Stimulated activated CD4-positive, alpha-beta T cell treated with anti-CD3 and anti-CD28 coated beads, Interleukin-1b, Interleukin-23, amount 100 ng/mL, for 4 hours (primary cell): ENCODE measurements at regions not wholly inside any gene's neighbourhood (a gene's known extent, or its start where the extent isn't known, plus 50 kb on each side); places are given as distances from the start of the nearest gene placed in this dataset.

Experiments
- DNase-seq, 2 donors: peaks; one replicate each; pipeline ENCODE4 v3.0.0-alpha.2; 2020; ENCODE audit warnings: low read depth in 2 of 2

DNA sequence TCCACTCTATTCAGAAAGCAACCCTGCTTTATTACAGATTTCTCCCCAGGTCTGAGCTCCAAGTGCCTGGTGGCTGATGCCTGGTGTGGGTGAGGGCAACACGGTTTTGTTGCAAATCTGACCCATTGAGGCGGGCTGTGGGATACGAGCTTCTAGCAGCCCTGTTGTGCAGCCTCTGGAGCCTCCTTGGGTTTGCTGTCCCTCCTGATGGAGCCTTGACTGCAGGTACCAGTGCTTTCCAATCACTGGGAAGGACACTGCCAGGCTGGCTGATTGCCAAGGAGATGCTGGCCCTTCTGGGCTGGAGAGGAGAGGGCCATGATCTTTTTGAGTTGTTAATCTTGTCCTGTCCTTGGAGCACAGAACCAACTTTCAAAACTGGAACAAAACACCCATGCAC, 151.0 kb upstream of the RGMA start:
- no peak for DNase-seq

DNA sequence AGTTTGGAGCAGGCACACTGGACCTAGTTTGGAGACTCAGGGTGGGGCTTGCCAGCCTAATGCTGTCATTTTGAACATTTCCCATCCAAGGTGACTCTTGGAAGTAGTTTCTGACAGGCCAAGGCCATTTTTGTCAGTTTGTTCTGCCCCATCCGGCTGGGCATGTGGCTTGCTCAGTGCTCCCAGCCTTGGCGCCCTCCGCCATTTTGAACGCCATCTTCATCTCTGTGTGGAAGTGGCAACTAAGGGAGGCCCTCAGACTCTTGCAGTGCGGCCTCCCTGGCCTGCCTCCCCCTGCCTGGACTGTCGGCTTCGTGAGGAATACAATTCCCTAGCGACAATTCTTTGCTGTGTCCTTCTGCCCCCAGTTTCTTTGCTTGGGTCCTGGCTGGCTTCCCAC, 150.6 kb upstream of the RGMA start:
- no peak for DNase-seq

DNA sequence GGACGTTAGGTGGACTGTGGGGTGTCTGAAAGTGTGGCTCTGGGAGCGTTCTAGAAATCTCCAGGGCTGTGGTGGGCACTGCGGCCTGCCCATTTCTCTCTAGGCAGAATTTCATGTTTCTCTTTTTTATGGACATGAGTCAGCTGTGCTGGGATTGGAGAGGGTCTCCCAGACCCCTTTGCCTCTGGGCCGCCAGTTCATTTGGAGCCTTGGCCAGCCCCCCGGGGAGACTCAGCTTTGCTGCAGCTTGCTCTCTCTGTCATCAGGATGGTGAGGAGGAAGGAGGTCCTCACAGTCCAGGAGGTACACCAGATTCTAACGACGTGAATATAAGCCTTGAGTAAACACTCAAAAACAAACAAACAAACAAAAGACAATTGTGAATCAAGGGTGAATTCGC, 149.6 kb upstream of the RGMA start:
- no peak for DNase-seq

DNA sequence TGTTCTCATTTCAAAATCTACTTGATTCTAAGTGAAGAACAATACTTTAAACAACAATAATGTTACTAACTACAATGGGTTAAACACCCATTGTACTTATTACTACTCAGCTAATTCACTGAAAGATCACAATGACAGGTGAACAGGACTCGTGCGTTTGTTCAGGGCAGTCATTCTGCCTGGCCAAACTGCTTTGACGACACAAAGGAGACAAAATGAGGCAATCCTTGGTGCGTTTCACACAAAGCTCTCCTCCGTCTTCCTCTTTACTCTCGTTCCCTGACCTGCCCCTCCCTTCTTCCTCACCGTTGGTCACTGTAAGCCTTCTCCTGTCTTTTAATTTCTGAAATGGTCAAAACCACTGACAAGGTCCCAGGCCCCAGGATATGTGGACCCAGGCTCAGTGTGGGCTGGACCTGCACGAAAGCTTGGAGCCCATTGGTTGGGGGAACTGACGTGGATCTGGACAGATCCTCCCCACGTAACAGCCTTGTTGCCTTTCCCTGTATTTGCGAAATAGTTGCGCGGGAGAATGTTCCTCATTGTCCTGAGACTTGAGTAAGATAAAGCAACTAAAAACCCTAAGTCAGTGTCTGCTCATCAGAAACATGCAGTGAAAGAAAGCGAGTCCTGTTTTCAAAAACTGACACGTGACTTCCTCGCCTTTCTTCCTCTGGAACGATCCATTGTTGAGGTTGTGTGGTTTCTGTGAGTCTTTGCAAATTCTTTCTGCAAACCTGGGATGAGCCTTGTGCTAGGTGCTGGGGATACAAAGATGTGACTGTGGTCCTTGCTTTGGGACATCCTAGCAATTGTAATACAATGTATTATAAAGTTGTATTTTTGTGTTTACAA, 147.1 kb upstream of the RGMA start:
- DNase-seq, result no peak

DNA sequence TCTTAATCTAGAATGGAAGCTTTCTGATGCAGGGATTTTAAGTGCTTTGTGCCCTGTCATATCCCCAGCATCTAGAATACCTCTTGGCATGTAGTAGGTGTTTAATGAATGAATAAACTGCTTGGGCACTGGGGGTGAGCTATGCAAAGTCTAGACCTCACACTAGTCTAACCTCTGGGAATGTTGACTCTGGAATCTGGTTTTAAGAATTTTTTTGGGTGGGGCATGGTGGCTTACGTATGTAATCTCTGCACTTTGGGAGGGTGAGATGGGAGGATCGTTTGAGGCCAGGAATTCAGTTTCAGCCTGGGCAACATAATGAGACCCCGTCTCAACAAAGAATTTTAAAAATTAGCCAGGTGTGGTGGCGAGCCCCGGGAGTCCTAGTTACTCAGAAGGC, 146.3 kb upstream of the RGMA start:
- DNase-seq, result no peak

DNA sequence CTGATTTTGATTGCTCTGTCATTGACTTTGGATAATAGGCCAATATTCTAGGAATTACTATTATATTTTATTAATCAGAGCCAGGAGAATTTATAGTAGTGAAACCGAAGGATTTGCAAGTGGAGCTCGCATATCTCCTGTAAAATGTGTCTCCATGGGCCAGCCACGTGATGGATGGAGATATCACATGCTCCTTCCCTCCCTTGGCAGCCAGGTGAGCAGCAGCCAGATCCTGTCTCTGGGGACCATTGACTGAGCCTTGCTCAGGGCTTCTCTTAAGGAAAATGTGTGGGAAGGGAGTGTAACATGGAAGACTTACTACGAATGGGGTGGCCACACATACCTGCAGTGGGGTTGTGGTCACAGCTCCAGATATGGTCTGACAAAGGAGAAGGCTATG, 144.7 kb upstream of the RGMA start:
- DNase-seq, result no peak

DNA sequence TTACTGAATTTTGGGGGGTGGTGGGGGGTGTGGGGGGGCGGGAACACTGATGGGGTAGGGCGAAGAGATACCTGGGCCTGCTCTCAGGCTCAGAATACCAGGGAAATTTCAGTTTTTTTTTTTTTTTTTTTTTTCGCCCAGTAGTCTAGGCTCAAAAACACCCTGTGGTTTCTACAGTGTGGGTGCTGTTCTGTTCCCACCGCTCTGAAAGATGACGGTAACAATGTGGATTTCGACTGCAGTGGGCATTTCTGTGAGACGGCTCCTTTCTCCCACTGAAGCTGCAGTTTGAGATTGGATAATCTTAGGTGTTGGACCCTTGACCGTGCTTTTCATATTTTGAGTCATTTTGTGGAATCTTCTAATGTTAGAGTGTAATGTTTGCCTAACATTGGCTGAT, 143.8 kb upstream of the RGMA start:
- DNase-seq, result no peak

DNA sequence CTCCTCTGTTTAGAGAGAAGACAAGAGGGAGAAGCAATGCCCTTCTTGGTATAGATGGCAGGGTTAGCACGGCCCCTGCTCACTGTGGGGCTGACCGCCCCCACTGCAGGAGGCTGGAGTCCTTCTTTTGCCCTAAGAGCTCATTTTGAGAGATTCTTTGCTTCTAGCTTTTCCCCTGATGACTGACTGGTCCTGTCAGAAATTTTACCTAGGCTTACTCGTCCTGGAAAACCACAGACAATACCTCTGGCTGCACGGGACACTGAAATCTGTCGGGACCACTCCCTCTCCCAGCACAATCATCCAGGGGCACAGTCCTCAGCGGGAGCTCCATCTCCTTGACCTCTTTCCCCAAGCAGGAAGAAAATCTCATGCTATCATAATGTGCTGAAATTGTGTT, 143.0 kb upstream of the RGMA start:
- DNase-seq, result no peak

DNA sequence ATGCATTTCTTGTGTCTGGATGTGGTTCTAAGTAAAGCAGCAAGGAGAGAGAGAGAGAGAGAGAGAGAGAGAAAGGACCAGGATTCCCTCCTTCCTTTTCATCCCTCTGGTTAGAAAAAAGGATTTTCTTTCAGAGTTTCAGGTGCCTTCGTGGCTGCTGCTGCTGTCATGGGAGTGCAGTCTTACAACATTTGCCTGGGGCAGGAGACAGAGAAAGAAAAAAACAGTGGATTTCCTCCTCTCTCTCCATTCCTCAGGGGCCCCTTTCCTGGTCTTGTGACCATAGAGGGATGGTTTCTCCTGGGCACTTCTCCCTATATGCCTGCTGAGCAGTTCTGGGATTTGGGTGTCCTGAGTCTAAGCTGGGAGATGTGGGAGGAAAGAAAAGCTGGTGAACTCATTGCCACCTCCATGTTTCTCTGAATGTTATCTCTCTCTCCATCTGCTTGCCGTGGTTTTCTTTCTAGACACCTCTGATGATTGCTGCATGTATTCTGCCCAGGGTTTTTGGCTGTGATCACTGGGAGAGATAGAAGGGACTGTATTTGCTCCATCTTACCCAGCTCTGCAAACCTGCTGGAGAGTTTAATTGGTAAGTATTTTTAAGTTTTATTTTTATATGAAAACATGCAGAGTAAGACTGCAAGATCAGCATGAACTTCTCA, 142.4 kb upstream of the RGMA start:
- DNase-seq, result no peak

DNA sequence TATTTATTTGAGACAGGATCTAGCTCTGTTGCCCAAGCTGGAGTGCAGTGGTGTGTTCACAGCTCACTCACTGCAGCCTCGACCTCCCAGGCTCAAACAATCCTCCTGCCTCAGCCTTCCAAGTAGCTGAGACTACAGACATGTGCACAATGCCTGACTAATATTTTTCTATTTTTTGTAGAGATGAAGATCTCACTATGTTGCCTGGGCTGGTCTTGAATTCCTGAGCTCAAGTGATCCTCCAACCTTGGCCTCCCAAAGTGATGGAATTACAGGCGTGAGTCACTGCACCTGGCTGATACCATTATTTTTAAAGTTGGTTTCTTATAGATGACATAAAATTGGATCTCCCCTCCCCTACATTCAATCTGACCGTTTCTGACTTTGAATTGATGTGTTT, 139.5 kb upstream of the RGMA start:
- no peak for DNase-seq

DNA sequence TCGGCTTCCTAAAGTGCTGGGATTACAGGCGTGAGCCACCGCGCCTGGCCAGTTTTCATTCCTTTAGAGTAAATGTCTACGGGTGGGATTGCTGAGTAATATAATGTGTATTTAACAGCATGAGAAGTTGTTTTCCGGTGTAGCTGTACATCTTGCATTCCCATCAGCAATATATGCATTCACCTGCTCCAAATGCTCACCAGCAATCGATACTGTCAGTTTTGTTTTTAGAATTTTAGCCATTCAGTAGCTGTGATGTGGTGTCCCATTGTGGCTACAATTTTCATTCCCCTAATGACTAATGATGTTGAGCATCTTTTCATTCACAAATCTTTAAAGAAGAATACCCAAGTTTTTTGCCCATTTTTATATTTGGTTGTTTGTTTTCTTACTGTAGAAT, 134.8 kb upstream of the RGMA start:
- no peak for DNase-seq

DNA sequence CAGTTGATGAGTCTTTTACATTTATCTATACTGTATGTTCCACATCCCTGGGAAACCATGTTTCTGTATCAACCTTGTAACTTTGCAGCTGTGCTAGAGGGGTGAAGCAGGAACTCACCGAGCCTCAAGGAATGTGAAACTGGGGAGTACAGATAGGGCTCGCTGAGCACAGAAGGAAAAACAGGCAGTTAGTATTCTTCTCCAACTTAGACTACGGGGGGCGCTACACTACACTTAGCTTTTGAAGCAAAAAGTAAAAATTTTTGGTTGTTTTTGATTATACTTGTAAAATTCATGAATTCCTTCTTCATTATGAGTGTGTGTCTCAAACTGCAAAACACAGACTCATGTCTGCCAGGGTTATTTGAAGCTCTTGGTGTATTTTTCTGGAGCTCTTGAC, 132.7 kb upstream of the RGMA start:
- no peak for DNase-seq

DNA sequence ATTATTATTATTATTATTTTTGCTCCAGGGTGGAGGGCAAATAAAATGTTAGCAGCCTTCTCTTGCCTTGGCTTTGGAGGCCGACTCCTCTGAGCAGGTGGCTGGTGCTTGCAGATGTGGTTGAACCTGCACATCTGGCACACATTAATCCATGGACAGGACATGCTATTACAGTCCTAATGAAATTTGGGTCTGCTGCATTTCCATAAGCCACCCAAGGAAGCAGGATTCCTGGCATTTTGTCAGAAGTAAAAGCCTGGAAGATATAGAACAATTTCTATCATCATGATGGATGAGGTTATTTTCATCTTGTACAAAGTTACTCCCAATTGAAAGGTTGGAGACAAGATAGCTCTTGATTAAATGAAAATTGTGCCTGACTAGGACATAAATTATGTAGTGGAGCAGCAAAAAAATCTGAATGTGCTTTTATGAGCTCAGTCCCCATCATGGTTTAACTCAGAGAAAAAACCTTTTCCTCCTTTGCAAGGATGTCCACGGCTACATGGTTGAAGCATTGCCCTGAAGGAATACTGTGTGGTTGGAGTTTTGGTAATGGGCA, 130.9 kb upstream of the RGMA start:
- DNase-seq, result no peak

DNA sequence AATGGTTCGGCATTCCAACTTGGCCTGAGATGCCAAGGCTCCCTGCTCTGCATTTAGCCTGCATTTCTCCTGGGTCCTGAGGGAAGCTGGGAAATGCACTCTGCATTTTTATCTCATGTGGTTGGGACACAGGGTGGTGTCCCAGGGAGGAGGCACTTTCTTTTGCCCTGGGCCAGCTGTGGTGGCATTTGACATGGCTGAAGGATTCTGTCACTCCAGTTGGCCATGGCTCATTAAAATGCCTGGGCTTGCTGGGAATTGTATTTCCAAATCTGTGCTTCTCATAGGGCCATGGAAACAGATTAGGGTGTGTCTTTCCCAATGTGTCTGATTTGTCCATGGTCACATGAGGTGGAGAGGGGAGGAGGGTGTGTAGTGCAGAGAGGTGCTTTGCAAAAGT, 128.3 kb upstream of the RGMA start:
- DNase-seq, result no peak

DNA sequence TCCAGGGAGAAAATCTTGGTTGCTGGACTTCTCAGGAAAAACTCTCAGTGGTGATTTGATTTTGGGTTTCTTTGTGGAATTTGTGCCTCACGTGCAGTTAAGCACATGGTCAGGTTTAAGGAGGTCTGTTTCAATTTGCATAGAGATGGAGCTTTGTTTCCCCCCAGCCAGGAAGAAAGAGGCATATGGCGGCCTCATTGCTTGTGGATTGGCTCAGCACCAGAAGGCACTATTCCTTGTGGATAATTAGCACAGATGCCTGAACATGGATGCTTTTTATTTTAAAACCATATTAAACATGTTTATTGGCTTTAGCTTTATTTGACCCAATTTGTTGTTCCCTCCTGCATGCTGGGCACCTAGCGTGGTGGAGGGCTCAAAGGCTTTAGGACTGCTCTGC, 125.1 kb upstream of the RGMA start:
- DNase-seq, result no peak

DNA sequence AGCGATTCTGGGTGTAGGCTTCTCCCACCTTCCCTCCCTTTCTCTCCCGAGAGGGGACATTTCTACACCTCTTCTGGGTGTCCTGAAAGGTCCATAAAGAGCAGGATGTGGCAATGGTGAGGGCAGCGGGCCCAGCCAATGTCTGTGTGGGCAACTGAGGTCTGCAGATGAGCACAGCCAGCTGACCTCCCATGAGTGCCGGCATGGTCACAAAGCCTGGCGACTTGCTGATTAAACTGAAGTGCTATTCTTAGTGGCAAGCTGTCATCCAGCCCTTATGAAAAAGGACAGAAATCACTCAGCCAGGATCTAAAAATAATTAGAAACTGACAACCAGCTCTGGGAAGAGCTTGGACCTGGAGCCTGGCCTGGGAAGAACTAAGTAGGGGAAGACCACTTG, 124.3 kb upstream of the RGMA start:
- DNase-seq, result no peak

DNA sequence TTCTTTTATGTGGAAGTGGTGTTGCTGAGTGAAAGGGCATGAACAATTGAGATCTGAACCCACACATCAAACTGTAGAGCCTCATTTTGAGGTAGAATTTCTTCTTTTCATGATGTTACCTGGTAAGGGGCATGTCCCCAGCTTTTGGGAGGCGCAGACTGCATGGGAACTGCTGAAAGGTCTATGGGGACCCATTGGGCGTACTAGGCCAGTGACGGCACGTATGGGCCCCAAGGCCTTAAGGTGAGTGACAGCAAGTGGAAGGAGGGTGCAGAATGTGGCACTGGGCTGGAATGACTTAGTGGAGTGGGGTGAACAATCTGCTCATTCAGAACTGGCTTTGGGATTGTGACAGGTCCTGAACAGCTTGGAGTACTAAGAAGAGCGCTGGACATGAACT, 123.6 kb upstream of the RGMA start:
- DNase-seq, result no peak

DNA sequence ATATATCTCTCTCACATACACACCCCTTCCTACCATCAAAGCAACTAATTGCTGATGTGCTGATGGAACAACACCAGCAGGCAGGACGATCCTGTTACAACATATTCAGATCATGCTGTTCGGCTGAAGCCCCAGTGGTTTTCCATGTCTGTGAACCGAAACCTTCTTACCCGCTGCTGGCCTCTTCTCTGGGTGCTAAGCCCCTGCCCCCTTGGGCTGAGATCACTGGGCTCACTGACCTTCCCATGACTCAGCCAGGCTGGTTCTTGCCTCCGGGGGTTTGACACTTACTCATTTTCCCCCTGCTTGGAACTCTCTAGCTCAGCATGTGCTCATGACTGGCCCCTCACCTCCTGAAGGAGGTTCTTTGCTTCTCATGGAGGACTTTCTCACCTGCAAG, 122.0 kb upstream of the RGMA start:
- DNase-seq, result no peak

DNA sequence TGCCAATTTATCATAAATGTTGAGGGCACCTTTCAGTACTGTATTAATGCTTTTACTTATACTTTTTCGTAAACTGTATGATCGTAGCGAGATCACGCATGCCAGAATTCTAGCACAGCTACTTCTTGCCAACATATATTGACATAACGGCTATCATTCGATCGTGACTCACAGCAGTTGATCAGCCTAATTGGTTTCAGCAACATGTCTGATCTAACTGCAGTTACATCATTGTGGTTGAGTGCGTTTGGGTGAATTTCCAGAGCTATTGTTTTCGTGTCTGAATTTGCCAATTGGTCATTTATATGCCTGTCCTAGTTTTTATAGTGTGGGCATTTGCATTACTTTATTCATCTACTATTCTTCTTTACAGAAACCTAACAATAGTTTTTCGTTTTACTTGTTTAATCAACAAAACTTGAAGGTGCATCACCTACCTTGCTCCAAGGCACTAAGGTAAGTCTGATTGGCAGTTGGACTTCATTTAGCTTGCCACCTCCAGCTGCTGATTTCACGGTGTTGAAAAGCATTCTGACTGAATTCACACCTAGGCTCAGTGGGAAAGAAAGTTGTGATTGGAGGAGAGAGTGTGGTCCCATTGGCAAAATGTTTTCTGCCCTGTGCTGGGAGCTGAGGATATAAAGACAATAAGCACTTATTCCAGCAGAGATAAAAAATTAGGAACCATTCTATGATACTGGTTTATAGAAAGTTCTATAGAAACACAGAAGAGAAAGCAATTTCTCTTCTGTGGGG, 120.9 kb upstream of the RGMA start:
- no peak for DNase-seq

DNA sequence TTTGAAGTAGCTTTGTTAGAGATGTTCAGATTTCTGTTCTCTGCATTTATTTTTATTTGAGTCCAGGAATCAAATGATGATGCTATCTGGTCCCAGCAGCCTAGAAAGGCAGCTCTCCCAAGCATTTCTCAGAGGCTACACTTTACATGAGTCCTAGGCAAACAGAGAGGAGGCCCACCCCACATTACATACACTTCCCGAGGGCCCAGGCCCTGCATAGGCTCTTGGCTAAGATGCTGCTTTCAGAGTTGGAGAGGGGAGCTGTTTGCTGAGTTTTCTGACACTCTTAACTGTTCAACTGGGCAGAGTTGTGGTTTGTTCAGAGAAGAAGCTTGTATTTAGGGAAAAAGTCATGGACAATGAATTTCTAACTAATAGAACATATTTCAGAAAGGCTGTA, 117.9 kb upstream of the RGMA start:
- no peak for DNase-seq

DNA sequence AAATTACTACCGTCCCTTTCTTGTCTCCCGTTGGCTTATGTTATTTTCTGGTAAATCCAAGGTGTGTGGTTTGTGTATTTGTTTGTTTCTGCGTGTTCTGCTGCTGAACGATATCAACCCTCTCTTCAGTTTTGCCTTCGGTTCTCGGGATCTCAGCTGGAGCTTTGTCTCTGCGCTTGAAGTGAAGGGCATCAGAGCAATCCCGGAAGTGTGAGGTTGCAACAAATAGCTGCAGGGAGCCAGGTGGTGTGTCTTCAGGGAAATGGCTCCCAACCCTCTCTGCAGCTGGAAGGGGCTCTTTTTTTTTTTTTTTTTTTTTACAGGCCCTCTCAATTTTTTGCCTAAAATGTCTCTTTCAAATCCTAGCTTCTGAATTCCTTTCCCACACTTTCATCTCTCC, 116.4 kb upstream of the RGMA start:
- DNase-seq, result no peak

DNA sequence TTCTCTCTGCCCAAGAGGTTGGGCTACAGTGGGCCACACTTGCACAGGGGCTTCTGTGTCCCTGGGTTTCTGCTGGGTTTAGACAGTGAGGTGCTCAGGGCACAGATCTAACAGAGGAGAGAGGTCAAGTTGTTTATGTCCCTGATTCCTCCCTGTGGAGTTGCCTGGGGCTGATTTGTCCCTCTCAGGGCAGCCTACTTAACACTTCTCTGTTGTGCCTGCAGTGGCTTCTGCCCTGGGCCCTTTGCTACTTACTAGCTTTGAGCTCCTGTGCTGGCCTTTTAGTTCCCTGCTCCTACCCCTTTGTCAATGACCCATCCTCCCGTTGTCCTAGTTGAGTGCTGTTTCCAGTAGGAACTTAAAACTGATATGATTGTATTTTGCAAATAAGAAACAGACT, 114.0 kb upstream of the RGMA start:
- no peak for DNase-seq

DNA sequence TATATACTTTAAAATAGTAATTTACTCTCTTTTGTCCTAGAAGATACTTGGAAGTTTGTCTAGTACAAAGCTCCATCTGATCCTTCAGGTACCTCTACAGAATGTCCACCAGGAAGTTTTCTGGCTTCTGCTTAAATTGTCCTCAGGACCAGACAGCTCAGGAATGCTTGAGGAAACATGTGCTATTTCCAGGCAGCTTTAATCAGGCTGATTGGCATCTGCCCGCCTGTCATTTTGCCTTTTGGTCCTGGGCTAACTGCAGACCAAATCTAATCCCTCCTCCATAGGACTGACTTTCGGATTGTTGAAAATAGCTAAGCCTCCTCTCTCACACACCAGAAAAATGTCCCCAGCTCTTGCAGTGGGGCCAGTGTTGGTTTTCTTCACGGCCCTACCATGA, 113.4 kb upstream of the RGMA start:
- no peak for DNase-seq
